C4-2B (cell line): ENCODE measurements at regions not wholly inside any gene's neighbourhood (a gene's known extent, or its start where the extent isn't known, plus 50 kb on each side); places are given as distances from the start of the nearest gene placed in this dataset.

Experiments
- H3K27ac ChIP-seq: fragments of 450-650 bp; 2 replicates; pipeline ENCODE4 v1.5.1; 2017
- CTCF ChIP-seq: fragments of 450-650 bp; conservative IDR thresholded peaks from 2 replicates; pipeline ENCODE4 v1.5.1; 2017; ENCODE audit warnings: mild to moderate bottlenecking
- ZFX ChIP-seq: fragments of 450-650 bp; IDR thresholded peaks from 2 replicates; pipeline ENCODE4 v1.6.1; 2017

GRCh38 chr5:89473196-89473595 lies 590.2 kb upstream of the MEF2C start:
- TF ChIP-seq CTCF (no peak), ZFX (no peak)
- no peak overlapping the region for H3K27ac ChIP-seq

- no peak for TF ChIP-seq CTCF
- no peak for TF ChIP-seq ZFX
- no peak overlapping the region for H3K27ac ChIP-seq
Measured at GRCh38 chr5:89471541-89471940, 588.6 kb upstream of the MEF2C start.

- no peak overlapping the region for H3K27ac ChIP-seq
- TF ChIP-seq CTCF (no peak), ZFX (no peak)
Measured at GRCh38 chr5:89471115-89471514, 588.1 kb upstream of the MEF2C start.

- TF ChIP-seq ZFX (no peak), CTCF (no peak)
- H3K27ac ChIP-seq: no peak overlapping the region
Measured at GRCh38 chr5:89470658-89471057, 587.7 kb upstream of the MEF2C start.

GRCh38 chr5:89458332-89458656 lies 575.3 kb upstream of the MEF2C start:
- TF ChIP-seq CTCF: no peak
- no peak for TF ChIP-seq ZFX
- no peak overlapping the region for H3K27ac ChIP-seq

- TF ChIP-seq CTCF (no peak), ZFX (no peak)
- no peak overlapping the region for H3K27ac ChIP-seq
Measured at GRCh38 chr5:89457411-89458331, 574.7 kb upstream of the MEF2C start.

GRCh38 chr5:89452081-89452480 lies 569.1 kb upstream of the MEF2C start:
- no peak overlapping the region for H3K27ac ChIP-seq
- TF ChIP-seq ZFX: no peak
- no peak for TF ChIP-seq CTCF
